GM18517 (cell line): ENCODE measurements at regions not wholly inside any gene's neighbourhood (a gene's known extent, or its start where the extent isn't known, plus 50 kb on each side); places are given as distances from the start of the nearest gene placed in this dataset.
"Not testable (repeated sequence)": the region's sequence is repeated elsewhere in the genome, so short reads cannot be mapped to it uniquely, and the experiment has no call there.

ENCODE experiments used
- ATAC-seq: cut with Tn5 transposase; IDR thresholded peaks from one replicate; pipeline ENCODE4 v1.9.1; 2021; ENCODE audit warnings: mild to moderate bottlenecking, moderate library complexity; ENCODE audit not compliant: unreplicated experiment

GRCh38 chr4:125789023-125789422 is 474.3 kb downstream of the FAT4 start:
- no peak for ATAC-seq

- no peak for ATAC-seq
Measured at GRCh38 chr4:125791896-125792295, 477.1 kb downstream of the FAT4 start.

- no peak for ATAC-seq
Measured at GRCh38 chr4:125794989-125795388, 480.2 kb downstream of the FAT4 start.

GRCh38 chr4:125796138-125796537 is 481.4 kb downstream of the FAT4 start:
- ATAC-seq: no peak

GRCh38 chr4:125797621-125798020 is 482.9 kb downstream of the FAT4 start:
- not testable (repeated sequence) for ATAC-seq

- ATAC-seq: no peak
Measured at GRCh38 chr4:125801373-125801772, 486.6 kb downstream of the FAT4 start.

- ATAC-seq: no peak
Measured at GRCh38 chr4:125801924-125802323, 487.2 kb downstream of the FAT4 start.

- ATAC-seq: no peak
Measured at GRCh38 chr4:125808022-125808421, 493.3 kb downstream of the FAT4 start.

- no peak for ATAC-seq
Measured at GRCh38 chr4:125808570-125808969, 493.8 kb downstream of the FAT4 start.

GRCh38 chr4:125811892-125812291 is 497.1 kb downstream of the FAT4 start:
- ATAC-seq: no peak

- ATAC-seq: no peak
Measured at GRCh38 chr4:125826801-125827695, 512.3 kb downstream of the FAT4 start.

GRCh38 chr4:125827696-125828052 is 512.9 kb downstream of the FAT4 start:
- ATAC-seq: no peak

- ATAC-seq: no peak
Measured at GRCh38 chr4:125828346-125828745, 513.6 kb downstream of the FAT4 start.

GRCh38 chr4:125832161-125832560 is 517.4 kb downstream of the FAT4 start:
- no peak for ATAC-seq

GRCh38 chr4:125836597-125837195 is 521.9 kb downstream of the FAT4 start:
- no peak for ATAC-seq

GRCh38 chr4:125837493-125838201 is 522.9 kb downstream of the FAT4 start:
- no peak for ATAC-seq

- no peak for ATAC-seq
Measured at GRCh38 chr4:125838202-125838601, 523.4 kb downstream of the FAT4 start.

- no peak for ATAC-seq
Measured at GRCh38 chr4:125838924-125839323, 524.2 kb downstream of the FAT4 start.

GRCh38 chr4:125843947-125844346 is 529.2 kb downstream of the FAT4 start:
- no peak for ATAC-seq

GRCh38 chr4:125847518-125847917 is 532.8 kb downstream of the FAT4 start:
- ATAC-seq: no peak

- ATAC-seq: no peak
Measured at GRCh38 chr4:125849869-125850268, 535.1 kb downstream of the FAT4 start.
